Renal pelvis (tissue), 1 donor: ENCODE measurements at regions not wholly inside any gene's neighbourhood (a gene's known extent, or its start where the extent isn't known, plus 50 kb on each side); places are given as distances from the start of the nearest gene placed in this dataset.

ENCODE experiments used
- DNase-seq: peaks from one replicate; pipeline ENCODE4 v3.0.0-alpha.2; 2013

GRCh38 chr10:107727767-107728317 lies 563.3 kb upstream of the SORCS1 start:
- peak; percentile 31 for DNase-seq

DNA sequence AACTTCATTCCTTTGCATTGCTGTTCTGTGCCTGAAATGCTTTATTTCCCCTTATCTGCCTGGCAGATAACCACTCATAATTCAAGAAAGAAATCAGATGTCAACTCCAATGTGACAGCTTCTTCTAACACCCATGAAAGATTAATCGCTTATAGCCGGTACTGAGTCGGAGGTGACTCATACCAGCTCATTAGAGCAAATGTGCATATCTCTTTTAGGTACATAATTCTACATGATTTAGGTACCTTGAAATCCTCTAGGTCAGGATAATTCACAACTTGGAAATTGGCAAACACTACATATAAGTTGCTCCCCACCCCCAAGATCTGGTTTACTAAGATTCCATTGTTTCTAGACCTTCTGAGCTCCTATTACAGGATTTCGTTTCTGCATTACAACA lies 554.4 kb upstream of the SORCS1 start:
- no peak for DNase-seq

- no peak for DNase-seq
Measured at GRCh38 chr10:107717046-107717445, 552.5 kb upstream of the SORCS1 start.

DNA sequence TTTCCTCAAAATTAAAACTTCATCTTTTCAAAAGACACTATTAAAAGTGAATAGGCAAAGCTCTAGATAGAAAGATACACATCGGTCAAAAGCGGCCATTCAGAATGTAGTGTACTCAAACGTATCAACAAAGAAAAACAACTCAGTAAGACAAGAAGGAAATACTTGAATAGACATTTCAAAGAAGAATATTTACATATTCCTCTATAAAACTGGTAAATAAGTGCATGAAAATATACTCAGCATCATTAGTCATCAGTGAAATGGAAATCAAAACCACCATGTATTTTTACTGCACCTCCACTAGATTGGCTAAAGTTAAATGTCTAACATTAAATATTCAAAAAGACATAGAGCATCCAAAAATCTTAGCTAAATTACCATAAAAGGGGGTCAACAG lies 551.1 kb upstream of the SORCS1 start:
- DNase-seq: no peak

GRCh38 chr10:107708981-107709380 lies 544.5 kb upstream of the SORCS1 start:
- DNase-seq: no peak

- DNase-seq: no peak
Measured at GRCh38 chr10:107706096-107706725, 541.7 kb upstream of the SORCS1 start.

- no peak for DNase-seq
Measured at GRCh38 chr10:107701943-107702342, 537.4 kb upstream of the SORCS1 start.

GRCh38 chr10:107692072-107692471 lies 527.6 kb upstream of the SORCS1 start:
- DNase-seq: no peak

DNA sequence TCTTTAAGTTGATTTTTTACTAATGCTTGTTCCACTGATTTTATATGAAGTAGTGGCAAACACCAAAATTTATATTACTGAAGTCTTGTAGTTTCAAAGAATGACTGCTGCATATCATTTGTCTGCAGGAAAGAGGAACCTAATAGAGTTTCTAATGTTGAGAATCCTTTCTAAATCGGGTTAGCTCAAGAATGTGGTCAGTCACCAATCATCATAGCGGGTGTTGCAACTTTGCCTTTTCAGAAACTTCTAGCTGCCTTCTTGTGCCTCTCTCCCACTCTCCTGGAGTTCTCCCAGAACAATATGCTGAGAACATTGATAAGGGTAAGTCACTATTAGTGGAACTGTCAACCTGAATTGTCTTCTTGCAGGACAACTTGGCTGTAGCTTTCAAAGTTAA lies 524.8 kb upstream of the SORCS1 start:
- DNase-seq: no peak

GRCh38 chr10:107687701-107688100 lies 523.2 kb upstream of the SORCS1 start:
- DNase-seq: no peak

DNA sequence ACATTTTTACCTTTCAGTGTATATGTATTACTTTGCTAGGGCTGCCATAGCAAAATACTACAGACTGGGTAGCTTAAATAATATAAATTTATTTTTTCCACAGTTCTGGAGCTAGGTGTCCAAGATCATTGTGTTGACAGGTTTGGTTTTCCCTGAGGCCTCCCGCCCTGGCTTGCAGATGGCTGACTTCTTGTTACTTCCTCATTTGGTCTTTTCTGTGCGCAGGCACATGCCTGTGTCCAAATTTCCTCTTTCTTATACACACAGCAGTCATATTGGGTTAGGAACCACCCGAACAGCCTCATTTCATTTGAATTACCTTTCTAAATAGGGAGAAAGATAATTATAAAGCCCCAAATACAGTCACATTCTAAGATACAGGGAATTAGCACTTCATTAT lies 521.6 kb upstream of the SORCS1 start:
- DNase-seq: no peak

DNA sequence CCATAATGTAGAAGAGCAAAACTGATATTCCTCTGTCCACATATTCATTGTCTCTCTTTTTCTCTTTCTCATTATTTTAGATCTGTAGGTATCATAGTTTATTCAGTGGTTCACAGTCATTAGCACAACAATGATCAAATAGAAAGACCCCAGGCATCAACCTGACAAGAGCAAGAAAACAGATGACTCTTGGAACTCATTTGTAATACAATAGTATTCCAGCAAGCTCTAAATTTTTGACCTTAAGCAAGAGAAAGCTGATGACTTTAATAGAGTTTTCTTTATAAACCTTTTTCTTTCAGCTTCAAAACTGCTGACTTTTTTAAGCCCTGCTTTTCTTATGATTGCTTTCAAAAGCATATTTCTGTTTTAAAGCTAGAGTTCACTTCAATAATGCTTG lies 507.5 kb upstream of the SORCS1 start:
- no peak for DNase-seq

DNA sequence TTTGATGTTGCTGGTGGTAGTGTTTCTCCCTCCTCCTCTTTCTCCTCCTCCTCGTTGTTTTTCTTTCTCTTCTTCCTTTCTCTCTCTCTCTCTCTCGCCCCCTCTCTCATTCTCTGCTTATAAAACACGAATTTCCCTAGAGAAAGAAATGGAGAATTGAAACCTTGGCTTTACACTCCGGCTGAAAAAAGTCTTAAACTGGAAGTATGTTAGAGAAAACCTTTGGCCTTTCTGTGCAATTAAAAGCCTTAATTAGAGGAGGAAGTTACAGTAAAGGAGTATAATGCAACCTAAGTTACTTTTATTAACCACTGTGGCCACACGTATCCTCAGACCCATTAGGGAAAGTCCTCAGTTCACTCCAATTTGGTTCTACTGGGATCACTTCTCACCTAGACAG lies 501.7 kb upstream of the SORCS1 start:
- no peak for DNase-seq

- DNase-seq: no peak
Measured at GRCh38 chr10:107665459-107665858, 501.0 kb upstream of the SORCS1 start.

DNA sequence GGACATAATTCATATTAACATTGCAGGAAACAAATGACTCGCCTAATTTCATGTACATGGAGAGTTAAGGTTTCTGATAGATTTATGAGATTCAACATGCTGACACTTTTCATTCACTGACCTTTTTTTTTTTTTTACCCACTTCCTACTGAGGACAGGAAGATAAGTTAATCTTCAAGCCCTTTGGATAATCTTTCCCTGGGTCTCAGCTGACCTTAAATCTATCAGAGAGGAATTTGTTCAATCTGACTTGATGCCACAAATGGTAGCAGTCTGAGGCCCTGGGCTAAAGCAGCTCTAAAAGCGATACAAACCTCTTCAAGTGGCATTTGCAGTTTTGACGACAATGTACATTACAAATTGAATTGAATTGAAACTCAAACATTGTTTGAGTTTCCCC lies 493.3 kb upstream of the SORCS1 start:
- DNase-seq: no peak

DNA sequence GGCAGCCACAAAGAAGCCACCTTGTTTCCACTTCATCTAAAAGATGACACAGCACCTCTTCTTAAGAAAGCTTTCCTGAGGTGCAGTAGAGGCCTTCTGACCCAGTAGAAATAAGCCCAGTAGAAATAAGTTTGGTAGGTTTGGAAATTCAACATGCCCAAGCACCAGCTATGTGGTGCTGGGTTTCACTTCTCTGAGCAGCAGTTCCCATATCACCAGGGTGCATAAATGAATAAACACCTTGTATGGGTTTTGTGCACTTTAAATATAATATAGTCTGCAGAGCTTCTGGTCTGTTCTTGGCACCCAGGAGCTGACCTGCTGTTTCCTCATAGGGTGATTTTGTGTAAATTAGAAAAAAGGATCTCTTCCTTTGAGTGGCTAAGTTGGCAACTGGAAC lies 492.4 kb upstream of the SORCS1 start:
- no peak for DNase-seq

DNA sequence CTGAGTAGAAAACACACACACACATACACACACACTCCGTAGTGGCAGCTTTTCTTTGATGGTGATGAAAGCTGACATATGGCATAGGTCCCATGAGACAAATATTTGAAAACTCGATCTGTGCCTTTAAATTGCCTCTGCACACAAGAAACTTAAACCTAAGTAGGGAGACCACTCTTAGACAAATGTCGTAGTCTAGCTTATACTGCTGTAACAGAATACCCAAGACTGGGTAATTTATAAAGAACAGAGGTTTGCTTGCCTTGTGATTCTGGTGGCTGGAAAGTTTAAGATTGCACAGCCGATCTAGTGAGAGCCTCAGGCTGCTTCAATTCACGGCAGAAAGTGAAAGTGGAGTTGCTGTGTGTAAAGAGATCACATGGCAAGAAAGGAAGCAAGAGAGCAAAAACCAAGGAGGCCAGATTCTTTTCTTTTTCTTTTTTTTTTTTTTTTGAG lies 489.4 kb upstream of the SORCS1 start:
- DNase-seq: peak; percentile 30

DNA sequence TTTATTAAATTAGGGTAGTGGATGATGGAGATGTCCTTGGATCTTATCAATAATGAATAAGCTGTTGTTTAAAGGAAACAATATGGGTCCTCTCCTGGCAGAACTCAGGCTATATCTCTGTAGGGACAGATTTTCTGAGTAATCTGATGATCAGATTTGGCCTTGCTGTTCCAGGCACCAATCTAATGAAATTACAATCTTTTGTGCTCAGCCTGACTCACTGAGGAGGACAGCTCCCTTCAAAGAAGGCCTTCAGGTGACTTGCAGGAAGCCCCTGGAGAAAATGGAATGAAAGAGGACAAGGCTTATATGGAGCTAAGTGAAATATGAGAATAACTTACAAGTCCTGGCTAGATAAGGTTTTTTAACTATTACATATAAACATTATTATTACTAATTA lies 486.4 kb upstream of the SORCS1 start:
- DNase-seq: no peak

DNA sequence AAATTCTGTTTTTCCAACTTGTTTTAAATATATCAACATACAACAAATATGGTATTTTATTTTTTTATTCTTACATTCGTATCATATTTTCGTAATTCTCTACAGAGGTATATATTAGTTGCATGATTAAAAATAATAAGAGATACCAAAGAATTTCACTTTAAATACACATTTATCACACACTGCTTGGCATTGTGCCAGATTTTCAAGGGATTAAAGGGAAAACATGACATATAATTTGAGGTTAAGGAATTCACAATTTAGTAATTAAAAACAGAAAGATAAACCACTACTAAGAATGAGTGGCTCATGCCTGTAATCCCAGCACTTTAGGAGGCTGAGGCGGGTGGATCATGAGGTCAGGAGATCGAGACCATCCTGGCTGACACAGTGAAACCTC lies 484.7 kb upstream of the SORCS1 start:
- no peak for DNase-seq

DNA sequence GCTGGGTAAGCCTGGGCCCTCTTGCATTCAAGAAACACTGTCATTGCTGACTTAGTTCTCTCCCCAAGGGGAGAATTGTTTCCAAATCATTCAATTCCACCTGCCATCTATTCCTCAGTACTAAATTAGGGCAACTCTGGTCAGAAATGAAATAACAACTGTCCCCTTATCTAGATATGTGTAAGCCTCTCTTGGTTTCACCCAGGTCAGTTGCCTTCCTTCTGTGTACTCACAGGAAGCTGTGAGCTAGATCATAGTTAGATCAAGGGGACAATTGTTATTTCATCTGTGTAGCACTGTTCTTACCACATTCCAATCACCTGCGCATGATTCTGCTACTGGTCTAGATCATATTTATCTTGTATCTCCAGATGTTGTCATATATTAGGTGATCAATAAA lies 483.0 kb upstream of the SORCS1 start:
- DNase-seq: no peak

DNA sequence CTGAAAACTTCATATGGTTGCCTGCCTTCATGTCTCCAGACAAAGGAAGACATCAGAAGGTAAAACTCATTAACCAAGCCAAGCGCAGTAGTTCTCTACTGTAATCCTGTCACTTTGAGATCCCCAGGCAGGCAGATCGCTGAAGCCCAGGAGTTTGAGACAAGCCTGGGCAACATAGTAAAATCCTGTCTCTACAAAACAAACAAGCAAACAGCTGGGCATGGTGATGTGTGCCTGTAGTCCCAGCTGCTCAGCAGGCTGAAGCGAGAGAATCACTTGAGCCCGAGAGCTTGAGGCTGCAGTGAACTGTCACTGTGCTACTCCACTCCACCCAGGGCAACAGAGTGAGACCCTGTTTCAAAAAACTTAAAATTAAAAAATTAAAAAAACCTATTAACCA lies 467.4 kb upstream of the SORCS1 start:
- DNase-seq: no peak

DNA sequence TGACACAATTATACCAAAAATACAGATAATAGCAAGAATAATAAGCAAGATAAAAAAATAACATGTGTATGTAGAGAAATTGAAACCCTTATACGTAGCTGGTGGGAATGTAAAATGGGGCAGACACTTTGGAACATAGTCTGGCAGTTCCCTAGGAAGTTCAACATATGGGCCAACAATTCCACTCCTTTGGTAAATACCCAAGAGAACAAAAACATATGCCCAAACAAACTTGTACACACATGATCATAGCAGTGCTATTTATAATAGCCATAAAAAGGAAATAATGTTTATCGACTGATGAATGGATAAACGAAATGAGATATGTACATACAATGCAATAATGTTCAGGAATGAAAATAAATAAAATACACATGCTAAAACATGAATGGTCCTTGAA lies 462.4 kb upstream of the SORCS1 start:
- DNase-seq: no peak

DNA sequence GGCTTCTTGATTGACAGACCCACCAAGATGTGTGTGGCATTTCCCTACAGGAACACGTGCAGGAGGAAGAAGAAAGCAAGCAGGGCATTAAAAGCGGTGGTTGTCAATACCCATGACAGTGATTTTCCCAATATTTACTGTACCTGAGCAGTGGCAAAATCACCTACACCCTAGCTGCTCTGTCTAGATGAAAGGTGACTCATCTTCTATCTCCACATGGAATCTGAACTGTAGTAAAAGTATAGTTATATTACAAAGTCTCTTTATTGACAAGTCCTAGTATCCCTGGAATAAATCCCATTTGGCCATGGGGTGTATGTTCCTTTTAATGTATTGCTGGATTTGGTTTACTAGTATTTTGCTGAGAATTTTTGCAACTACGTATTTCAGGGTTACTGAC lies 458.8 kb upstream of the SORCS1 start:
- DNase-seq: no peak

- DNase-seq: no peak
Measured at GRCh38 chr10:107619139-107619538, 454.6 kb upstream of the SORCS1 start.
